Osteocyte (in vitro differentiated cells): ENCODE measurements at regions not wholly inside any gene's neighbourhood (a gene's known extent, or its start where the extent isn't known, plus 50 kb on each side); places are given as distances from the start of the nearest gene placed in this dataset.
A peak's percentile ranks its signal among the peaks of the same experiment; 100 is the strongest.

ENCODE experiments used
- DNase-seq: peaks from one replicate; pipeline ENCODE4 v3.0.0; 2021; ENCODE audit warnings: mixed read lengths; ENCODE audit not compliant: unreplicated experiment; ENCODE audit errors: extremely low spot score
- H3K27ac Mint-ChIP-seq: one replicate; pipeline ENCODE4 v1.8.0; 2021; ENCODE audit warnings: mild to moderate bottlenecking, mixed read lengths; ENCODE audit not compliant: unreplicated experiment
- H3K27me3 Mint-ChIP-seq: one replicate; pipeline ENCODE4 v1.8.0; 2021; ENCODE audit warnings: mixed read lengths; ENCODE audit not compliant: unreplicated experiment
- H3K36me3 Mint-ChIP-seq: one replicate; pipeline ENCODE4 v1.8.0; 2021; ENCODE audit warnings: mixed read lengths; ENCODE audit not compliant: unreplicated experiment
- H3K4me1 Mint-ChIP-seq: one replicate; pipeline ENCODE4 v1.8.0; 2021; ENCODE audit warnings: mixed read lengths; ENCODE audit not compliant: unreplicated experiment
- H3K4me3 Mint-ChIP-seq: one replicate; pipeline ENCODE4 v1.8.0; 2021; ENCODE audit warnings: mild to moderate bottlenecking, moderate library complexity, mixed read lengths; ENCODE audit not compliant: unreplicated experiment
- H3K9me3 Mint-ChIP-seq: one replicate; pipeline ENCODE4 v1.8.0; 2021; ENCODE audit warnings: mixed read lengths; ENCODE audit not compliant: unreplicated experiment
- TF ChIP-seq, protein P1 (sequence below): fragments of 200-600 bp; sonication (generic); IDR thresholded peaks from 2 replicates; pipeline ENCODE4 v1.5.0; 2021; ENCODE audit warnings: antibody characterized with exemption, mild to moderate bottlenecking, moderate library complexity

GRCh38 chr22:47628477-47629272, 866.2 kb downstream of the TBC1D22A start:
- Mint-ChIP-seq H3K36me3 (no peaks in the 10 kb centered on the region), H3K4me1 (no peaks in the 10 kb centered on the region), H3K27me3 (no peaks in the 10 kb centered on the region), H3K4me3 (no peak overlapping the region), H3K9me3 (peaks cover 19% of the 10 kb centered on the region), H3K27ac (no peak overlapping the region)
- TF ChIP-seq, protein P1, sequence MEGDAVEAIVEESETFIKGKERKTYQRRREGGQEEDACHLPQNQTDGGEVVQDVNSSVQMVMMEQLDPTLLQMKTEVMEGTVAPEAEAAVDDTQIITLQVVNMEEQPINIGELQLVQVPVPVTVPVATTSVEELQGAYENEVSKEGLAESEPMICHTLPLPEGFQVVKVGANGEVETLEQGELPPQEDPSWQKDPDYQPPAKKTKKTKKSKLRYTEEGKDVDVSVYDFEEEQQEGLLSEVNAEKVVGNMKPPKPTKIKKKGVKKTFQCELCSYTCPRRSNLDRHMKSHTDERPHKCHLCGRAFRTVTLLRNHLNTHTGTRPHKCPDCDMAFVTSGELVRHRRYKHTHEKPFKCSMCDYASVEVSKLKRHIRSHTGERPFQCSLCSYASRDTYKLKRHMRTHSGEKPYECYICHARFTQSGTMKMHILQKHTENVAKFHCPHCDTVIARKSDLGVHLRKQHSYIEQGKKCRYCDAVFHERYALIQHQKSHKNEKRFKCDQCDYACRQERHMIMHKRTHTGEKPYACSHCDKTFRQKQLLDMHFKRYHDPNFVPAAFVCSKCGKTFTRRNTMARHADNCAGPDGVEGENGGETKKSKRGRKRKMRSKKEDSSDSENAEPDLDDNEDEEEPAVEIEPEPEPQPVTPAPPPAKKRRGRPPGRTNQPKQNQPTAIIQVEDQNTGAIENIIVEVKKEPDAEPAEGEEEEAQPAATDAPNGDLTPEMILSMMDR = no peak
- peak; percentile 65 for DNase-seq

DNA sequence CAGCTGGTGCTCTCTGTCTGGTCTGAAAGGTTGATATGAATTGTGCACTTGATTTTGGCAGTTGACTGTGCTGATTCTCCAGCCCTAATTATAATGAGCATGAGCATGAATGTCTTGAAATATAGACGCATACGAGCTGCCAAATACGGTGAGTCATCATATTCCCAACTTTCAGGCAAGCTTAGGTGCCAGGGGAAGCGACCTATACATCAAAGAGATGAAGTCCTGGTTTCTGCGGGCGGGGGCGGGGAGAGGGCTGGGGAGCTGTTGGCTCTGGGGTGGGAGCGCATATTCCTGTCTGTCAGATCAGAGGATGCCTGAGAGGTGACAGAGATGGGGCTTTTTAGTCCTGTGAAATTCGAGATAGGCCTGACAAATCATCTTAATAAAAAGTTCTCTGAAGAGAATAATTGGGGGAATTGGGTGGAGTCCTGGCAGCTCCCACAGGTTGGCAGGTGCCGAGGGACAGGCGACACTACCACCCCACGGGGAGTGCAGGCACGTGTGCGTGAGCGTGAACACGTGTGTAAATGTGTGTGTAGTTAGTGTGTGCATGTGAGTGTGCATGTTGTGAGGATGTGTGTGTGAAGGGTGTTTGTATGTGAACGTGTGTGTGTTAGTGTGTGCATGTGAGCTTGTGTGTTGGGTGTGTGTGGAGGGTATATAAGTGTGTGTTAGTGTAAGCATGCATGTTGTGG, 865.3 kb downstream of the TBC1D22A start:
- DNase-seq = peak; percentile 46
- TF ChIP-seq, protein P1 = no peak
- Mint-ChIP-seq H3K9me3 (peaks cover 20% of the 10 kb centered on the region), H3K27ac (no peak overlapping the region), H3K4me3 (no peak overlapping the region), H3K4me1 (no peaks in the 10 kb centered on the region), H3K36me3 (no peaks in the 10 kb centered on the region), H3K27me3 (no peaks in the 10 kb centered on the region)

DNA sequence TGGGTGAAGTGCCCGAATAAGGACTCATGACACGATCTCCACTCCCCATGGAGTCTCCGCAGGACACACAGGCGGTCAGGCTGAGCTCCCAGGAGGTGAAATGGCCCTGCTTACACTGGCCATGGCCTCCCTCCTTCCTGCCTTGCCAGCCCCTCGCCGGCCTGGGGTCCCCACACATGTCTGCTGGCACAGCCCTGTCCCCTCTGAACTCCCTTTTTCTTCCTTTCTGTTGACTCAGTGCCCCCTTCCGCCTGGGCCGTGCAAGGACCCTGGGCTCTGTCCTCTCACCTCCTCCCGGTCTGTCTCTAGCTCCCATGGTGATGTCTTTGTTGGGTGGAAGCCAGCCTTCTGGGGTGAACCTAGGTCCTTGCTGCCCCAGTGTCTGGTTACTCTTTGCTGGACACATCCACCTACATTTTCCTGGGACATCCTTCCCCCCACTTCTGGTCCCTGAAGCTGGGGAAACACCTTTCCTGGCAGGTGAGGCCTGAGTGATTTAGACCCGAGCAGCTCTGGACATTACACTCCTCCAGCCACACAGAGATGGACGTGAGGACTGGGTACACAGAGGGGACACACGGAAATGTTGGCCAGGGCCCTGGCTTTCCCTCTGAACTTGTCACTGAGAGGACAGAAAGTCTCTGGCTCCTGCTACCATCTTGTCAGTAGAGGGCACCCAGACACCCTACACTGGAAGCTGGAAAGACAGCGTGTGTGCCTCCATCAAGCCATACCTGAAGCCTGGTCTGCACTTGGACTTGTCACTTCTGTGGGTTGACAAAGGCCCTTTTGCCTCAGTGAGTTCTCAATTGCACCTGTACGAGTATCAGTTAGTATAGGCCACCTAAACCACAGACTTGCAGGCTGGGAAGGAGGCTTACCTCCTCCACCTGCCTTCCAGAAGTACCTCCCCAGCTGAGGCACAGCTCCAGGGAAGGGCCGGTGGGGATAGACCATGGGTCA, 864.3 kb downstream of the TBC1D22A start:
- peak; percentile 77 for DNase-seq
- Mint-ChIP-seq H3K4me3 (no peak overlapping the region), H3K27ac (no peak overlapping the region), H3K27me3 (no peaks in the 10 kb centered on the region), H3K36me3 (no peaks in the 10 kb centered on the region), H3K4me1 (no peaks in the 10 kb centered on the region), H3K9me3 (peaks cover 11% of the 10 kb centered on the region)
- TF ChIP-seq, protein P1 = no peak

DNA sequence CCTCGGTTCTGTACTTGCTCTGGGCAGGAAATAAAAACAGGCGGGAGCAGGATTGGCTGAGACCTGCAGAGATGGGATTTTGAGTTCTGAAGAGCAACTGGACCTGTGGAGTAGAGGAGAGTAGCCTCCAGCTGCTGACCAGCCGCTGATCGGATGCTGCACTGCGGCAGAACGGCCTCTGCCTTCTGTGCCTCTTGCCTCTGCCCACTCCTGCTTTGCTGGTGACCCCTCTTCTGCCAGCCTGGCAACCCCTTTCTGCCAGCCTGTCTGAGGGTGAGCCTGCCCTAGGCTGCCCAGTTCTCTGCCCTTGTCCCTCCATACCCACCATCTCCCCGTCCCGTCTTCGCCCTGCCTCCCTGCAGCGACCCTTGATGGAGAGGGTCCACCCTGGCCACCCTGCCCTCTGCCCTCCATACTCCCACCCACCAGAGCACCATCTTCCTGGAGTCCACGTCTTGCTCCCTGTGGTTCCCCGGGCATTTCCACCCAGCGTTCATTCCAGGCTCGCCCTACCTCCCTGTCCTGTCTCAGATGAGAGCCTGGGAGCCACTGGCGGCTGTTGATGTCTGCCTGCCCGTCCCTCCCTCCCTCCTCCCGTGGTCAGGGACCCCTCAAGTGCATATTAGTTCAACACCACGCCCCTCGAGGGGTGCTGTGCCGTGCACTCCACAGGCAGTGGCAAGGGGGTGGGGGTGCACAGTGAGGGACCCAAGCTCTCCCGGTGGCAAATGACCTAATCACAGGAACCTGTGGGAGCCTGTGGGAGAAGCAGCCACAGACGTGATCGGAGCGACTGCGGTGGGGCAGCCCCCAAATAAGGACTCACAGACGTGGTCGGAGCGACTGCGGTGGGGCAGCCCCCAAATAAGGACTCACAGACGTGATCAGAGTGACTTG, 863.3 kb downstream of the TBC1D22A start:
- Mint-ChIP-seq H3K4me3 (no peak overlapping the region), H3K4me1 (no peaks in the 10 kb centered on the region), H3K27me3 (no peaks in the 10 kb centered on the region), H3K27ac (no peak overlapping the region), H3K9me3 (peaks cover 9% of the 10 kb centered on the region), H3K36me3 (no peaks in the 10 kb centered on the region)
- DNase-seq = peak; percentile 82
- TF ChIP-seq, protein P1 = no peak
